HG02970 (cell line): ENCODE measurements at regions not wholly inside any gene's neighbourhood (a gene's known extent, or its start where the extent isn't known, plus 50 kb on each side); places are given as distances from the start of the nearest gene placed in this dataset.

Experiments used
- ATAC-seq: cut with Tn5 transposase; IDR thresholded peaks from one replicate; pipeline ENCODE4 v1.9.1; 2021; ENCODE audit warnings: mild to moderate bottlenecking, moderate library complexity, moderate number of reproducible peaks; ENCODE audit not compliant: unreplicated experiment, low FRiP score

DNA sequence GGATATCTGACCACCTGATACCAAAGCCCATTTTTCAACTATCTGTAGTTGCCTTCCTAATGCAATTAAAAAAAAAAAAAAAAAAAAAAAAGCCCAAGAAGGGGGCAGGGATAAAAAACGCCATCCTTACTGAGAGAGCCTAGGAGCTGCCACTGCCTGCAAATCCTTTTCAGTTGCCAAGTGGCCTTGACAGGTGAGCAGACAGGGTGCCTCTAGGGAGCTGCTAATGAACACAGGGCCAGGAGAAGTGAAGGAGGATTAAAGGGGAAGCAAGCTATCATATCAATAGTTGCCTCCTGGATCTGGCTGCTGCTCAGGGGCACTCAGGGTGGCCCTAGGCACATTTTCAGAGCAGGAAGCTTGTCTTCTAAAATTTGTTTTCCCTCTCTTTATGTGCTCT lies 547.4 kb downstream of the TLE1 start:
- ATAC-seq: no peak

DNA sequence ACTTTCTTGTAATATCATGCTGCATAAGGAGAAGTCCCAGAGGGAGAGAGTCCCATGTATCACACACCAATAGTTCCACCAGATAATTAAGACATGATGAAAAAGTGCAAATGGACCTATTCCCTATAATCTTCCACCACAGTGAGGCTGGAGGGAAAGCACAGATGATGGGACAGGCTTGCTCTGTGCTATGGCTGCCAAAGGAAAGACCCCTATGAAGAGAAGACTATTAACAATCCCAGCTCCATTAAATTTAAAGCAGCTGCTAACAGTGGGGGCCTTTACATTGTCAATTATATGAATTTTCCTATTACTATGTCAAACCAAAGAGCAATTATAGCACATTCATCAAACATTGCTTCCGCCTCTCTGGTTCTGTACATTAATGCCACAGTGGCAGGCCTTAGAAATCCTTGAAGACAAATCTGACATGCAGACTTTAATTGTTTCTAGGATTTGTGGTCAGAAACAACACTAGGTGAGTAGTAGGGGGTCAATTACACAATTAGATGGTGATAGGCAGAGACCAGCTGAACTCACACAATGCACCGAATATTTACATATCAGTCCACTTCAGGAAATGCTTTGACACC lies 551.3 kb downstream of the TLE1 start:
- no peak for ATAC-seq

DNA sequence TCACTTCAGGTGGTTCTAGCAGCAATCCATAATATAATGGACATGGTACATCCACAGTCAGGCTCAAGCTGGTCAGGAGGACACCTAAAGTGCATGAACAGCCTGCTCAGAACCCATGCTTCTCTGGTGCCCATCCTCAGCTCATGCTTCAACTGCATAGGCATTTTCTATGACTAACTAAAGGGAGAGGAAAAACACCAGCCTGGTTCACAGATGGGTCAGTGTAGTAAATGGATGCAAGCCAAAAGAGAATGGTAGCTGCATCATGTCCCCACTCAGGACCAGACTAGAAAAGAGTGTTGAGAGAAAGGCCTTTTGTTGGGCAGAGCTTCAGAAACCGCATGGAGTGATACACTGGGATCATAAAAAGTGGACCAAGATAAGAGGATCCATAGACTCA lies 556.6 kb downstream of the TLE1 start:
- no peak for ATAC-seq

DNA sequence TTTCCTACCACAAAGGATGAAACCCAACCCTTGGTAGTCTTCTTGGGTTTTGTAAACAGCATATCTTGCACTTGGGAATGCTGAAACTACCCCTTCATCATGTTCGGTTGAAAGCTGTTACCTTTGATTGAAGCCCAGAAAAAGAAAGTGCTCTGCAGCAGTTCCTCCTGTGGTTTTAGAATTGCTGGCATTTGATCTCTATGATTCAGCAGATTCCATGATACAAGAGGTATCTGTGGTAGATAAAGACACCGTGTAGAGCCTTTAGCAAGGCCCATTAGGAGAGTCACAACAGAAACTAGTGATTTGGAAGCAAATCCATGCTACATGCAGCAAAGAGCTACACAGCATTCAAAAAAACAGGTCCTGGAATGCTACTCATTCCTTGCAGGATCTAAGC lies 557.0 kb downstream of the TLE1 start:
- no peak for ATAC-seq

DNA sequence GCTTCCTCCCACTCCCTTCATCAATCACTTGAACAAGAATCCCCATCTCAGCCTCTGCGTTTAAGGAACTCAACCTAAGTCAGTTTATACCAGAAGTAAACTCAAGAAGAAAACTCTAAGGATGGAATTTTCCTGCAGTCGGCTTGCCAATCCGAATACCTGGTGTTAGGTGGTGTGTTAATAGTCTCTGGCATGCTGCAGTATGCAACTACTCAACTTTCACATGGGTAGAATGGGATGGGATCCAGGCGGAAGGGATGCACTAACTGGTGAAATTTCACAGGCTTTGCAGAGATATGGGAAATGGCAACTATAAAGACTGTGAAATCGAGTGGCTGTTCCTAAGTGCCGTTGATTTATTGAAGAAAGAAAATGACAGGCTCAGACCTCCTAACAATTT lies 560.6 kb downstream of the TLE1 start:
- no peak for ATAC-seq

DNA sequence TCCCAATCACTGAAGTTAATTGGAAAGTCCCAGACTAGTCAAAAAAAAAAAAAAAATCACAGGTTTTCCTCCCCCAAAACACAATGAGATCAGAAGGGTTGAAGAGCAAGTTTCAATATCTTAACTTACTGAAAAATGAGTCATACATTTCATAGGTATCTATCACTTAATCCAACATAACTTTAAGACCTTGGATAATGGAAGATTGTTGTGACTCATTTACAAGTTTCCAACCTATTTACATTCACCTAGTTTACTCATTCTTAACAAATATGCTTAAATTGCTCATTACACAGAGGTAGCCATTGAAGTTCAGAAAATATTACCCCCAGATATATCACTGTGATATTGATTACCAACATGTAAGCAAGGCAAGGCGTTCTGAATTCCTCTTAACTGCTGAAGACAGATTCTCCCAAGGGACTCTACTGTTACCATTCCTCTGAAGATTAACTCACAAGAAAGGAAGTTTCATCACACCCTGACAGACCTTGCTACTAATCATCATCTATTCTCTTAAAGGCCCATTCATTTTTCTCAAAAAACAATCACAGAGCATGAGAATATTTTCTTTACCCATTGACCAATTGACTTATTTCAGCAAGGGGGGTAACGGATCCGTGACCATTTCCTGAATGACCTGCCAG lies 563.8 kb downstream of the TLE1 start:
- no peak for ATAC-seq

DNA sequence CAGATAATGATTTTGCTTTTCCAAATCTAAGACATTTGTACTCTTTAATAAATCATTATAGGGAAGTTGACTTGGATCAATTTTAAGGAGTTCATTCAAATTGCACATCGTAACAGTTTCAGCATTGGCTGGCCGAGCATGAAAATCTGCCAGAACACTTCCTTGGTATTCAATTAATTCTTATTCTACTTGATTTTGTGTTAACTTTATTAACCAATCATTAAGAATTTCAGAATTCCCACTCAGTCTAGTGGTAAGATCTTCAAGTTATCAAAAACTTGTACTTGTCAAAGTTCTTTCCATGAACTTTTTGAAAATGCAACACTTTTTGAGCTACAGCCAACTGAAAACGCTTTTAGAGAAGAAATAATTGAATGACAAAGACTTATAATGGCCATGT lies 565.8 kb downstream of the TLE1 start:
- ATAC-seq: no peak

DNA sequence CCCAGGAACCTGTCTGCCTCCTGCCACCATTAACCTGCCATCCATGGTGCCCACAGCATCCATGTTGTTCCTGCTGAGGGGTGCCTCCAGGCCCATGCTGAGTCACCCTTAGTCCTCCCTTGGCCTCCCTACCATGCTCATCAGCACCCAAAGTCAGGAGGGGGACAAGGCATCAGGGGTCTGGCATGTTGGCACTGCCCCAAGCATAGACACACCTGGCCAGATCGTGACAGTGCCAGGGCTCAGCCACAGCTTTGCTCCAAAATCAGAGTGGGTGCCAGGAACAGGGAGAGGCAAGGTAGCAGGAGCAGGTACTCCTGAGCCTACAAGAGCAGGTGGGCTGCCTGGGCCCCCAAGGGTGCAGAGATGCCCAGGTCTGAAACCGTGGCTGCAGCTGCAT lies 566.6 kb downstream of the TLE1 start:
- ATAC-seq: no peak

DNA sequence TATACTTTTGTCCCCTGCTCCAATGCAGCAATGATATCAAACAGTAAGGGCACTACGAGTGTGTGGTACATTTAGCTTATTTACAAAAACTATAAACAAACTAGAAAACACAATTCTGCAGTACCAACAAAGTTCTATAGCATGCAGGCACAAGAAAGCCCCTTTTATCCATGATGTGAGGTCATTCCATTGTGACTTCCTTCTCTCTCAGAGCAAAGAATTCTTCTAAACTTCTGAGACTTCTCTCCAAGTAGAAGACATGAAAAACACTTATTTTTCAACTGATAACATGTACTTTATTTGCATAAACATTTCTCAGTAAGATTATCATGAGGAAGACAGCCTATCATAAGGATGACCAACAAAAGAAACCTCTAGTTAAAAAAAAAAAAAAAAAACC lies 569.8 kb downstream of the TLE1 start:
- ATAC-seq: no peak

DNA sequence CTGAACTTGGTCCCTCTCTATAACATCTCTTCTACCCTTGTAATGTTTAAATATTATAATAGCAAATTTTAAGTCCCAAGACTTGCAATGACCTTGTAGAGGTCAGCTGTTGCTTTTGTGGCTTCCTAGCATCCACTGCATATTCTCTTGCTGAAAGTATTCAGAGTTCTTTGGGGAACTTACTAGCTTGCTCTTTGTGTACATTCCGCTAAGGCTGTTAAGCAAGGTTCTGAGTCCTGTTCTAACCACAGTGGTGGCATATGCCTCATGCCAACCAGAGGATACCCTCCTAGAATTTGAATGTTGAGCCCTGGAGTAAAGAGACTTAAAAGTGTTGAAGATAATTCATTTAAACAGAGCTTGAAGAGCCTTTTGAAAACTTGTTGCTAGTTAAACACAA lies 570.9 kb downstream of the TLE1 start:
- no peak for ATAC-seq

DNA sequence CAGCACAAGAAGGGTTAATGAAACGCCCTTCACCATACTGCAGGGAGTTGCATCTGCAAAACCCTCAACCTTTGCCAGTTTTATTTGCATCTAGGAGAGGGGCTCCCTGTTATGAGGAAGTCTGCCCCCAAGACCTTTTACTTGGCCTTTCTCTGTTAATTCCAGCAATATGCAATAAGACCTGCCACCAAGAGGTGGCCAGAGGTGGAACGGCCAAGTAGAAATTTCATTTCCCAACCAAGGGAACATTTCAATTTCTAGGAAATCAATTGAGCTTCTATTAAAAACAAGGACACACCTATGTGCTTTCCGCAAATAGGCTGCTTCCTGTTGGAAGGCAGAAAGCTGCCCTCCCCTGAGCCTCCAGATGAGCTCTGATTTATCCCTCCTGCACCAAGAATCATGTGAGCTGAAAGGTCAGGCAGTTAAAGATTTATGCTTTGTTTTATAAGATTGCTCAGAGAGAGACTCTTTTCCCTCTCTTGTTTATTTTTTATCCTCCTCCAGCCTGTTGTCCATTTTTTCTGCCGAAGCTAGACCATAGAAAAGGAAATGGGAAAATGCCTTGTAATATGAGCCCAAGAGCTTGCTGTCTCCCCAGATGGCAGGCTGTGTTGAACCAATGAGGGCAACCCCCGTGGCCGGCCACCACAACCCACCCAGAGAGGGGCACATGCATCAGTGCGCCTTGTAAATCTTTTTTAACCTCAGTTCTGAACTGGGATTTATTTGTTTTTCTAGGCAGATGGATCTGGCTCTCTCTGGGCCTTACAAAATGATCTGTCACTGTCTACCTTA lies 572.8 kb downstream of the TLE1 start:
- ATAC-seq: no peak

DNA sequence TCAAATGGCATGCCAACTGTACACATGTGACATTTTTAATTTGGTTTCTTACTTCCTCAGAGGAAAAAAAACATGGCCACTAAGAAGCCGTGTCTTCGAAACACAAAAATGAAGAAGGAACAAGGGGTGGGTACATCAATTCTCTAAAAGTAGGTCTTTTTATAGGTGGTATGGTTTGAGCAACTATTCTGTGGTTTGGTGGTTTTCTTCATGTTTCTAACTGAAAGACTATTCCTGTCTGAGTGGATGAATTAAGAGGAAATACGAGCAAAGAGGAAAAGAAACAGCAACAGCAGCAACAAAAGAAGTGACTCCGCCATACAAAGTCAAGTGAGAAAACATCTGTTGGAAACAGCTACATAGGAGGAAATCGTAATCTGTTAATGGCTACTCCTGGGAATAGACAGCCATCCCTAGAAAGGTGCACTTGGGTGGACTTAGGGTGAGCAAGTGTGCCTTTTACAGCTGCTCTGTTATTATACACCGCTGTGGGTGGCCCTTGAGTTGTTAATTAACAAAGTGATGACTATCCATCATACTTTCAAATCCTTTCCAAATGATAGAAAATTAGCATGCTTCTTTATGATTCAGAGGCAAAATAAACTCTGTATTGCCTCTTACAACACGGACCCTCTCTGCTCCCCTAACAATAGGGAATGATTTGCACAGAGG lies 575.8 kb downstream of the TLE1 start:
- ATAC-seq: no peak

DNA sequence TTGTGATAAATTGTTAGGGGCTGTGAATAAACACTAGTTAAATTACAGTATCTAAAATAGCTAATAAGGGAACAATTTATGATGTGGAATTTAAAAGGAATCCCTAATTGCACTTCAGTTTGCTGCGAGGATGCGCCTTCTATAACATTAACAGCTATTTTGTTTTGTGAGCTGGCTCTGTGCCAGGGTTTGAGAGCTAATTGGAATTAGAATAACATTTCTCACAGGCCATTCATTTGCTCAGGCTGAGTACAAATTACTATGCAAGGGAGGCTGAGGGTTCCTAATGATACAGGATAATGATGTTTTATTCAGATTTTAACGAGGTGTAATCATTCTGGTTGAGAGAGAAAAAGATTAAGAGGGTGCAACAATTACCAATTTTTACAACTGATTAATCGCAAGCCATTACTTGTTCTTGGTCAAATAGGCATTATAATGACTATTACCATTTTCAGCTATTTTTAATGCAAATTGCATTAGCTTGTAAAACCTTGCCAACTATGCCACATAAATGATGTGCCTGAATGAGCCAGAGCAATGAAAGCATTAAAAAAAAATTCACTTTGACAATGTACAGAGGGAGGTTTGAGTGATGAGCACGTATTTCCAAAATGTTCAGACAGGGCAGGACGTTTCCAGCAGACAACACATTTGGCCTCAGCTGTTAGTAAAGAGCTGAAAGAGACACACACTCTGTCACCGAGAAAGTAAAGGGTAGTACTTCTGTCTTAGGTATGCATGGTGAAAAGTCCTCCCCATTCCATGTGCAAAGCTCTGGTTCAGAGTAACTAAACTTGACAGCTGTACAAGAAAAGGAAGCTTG lies 576.5 kb downstream of the TLE1 start:
- no peak for ATAC-seq

DNA sequence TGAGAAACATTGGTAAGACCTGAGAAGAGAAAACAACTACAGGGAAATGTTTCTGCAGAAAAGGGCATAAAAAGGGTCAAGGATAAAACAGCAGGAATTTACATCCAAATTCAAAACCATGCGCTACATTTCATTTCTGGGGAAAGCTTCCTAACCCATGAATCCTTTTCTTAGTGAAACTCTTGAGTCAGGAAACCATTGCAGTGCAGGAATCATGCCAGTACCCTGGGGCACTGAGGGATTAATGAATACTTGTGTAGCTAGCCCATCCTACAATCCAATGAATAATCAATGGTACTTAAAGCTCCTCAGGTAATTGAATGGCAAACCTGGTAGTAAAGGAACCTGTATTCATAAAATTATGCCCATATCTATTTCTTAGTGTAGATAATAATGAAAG lies 580.5 kb downstream of the TLE1 start:
- no peak for ATAC-seq

DNA sequence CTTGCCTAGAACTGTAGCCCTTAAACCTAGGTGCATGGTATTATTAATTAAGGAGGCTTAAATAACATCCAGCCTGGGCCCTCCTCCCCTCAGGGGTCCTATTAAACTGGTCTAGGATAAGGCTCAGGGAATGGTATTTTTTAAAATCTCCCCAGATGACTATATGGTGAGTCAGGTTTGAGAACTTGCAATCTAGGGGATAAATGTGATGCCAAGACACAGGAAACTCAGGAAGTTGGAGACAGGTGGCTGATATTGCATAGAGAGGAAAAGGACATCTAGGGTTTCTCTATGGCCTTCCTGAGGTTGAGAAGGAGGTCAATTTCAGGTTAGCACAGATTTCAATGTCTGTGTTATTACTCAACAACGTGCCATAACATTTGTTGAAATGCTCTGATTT lies 581.0 kb downstream of the TLE1 start:
- no peak for ATAC-seq

DNA sequence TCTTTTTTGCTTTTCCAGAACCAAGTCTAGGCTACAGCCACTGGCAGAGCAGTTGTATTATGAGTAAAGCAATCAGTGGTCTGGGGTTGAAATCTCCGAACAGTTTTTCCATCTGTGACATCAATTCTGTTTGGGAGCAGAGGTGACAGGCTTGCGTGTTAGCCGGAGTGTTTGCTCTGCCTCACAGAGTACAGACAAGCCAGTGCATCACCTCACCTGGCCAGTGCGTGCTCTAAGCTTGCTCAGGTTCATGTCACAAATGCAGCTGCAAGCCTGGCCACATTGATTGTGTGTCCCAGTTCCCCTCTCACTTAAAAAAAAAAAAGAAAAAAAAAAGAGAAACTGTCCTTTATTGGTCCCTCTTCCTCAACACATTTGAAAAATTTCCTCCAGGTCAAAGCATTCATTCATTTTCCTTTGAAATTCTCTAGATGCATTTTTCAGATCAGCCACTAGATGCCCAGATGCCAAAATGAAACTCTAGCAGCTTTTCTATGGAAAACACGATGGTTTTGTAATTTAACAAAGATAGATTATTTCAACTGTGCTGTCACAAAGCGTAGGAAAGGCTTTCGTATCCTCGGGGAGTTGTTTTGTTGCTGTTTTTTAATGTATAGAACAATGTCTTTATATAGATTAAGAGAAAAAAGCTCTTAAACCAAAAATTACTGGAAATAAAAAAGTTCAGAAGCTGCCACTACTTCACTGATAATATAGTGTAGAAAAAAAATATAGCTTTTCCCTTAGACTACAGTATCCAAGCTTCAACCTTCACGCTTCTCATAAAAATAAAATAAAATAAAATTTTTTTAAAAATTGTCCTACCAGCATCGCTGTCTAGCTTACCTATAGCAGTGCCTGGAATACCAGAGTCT lies 585.5 kb downstream of the TLE1 start:
- ATAC-seq: no peak

DNA sequence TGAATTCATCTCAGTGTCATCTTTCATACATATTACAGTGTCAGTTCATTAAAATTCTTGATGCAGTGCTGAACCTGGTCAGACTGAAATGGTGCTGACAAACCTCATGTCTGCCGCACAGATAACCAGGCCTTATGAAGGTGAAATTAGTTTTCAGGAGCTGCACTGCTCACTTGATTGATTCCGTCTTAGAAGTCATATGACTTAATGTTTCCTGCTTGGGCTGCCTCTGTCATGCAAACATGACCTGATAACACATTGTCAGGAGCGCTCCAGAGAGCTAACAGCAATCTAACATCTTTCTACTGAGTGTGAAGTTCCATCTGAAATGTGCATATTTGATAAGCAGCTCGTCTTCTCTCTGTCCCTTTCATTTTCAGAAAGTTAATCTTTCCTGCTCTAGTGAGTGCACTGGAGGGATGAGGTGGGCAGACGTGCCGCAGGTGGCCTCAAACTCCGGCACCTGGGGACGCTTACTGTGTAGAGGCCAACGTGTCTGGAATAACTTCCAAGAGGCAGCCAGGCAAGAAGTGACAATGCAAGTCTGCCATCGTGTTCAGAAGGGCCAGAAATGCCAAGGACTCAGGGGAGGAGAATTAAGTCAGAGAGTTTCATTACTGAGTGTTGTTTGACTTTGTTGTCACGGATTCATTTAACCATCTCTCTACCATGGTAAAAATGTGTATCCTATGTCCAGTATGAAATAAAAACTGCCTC lies 592.1 kb downstream of the TLE1 start:
- ATAC-seq: no peak

DNA sequence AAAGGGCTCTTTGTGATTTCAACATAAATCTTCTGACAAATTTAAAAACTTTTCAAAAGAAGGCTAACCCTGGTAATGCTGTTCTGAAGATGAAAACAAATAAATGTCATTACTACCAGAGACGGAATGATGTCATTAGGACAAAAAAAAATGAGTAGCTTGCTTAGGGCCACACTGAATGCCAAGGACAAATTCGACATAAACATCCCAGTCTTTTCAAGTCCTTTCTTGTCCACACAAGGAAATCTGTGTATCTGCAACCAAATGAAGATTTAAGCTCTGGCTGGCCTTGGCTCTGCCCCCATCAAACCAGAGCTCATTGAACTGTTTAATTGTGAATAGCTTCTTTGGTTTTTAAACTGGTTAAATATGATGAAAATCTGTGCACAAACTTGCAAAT lies 592.7 kb downstream of the TLE1 start:
- no peak for ATAC-seq

DNA sequence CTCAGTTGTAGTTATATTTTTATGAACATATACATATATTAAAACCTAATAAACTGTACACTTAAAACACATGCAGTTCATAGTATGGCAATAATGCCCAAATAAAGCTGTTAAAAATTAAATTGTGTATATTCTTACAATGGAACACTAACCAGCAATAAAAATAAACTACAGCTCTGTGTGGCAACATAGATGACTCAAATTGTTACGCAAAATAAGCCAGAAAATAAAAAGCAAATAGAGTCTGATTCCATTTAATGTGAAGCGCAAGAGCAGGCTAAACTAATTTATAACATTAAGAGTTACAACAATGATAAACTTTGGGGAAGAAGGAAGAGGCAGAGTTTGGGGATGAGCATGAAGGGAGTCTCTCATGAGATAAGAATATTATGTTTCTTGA lies 597.3 kb downstream of the TLE1 start:
- ATAC-seq: no peak
